Stimulated activated CD4-positive, alpha-beta T cell treated with anti-CD3 and anti-CD28 coated beads, Interleukin-12 subunit alpha, Interleukin-12 subunit beta, amount 100 ng/mL, for 24 hours (primary cell): ENCODE measurements at regions not wholly inside any gene's neighbourhood (a gene's known extent, or its start where the extent isn't known, plus 50 kb on each side); places are given as distances from the start of the nearest gene placed in this dataset.
"Not testable (repeated sequence)": the region's sequence is repeated elsewhere in the genome, so short reads cannot be mapped to it uniquely, and the experiment has no call there.

Experiments
- DNase-seq, 2 experiments: peaks; one replicate each; pipeline ENCODE4 v3.0.0-alpha.2; 2020; ENCODE audit warnings: low read depth in 2 of 2

DNA sequence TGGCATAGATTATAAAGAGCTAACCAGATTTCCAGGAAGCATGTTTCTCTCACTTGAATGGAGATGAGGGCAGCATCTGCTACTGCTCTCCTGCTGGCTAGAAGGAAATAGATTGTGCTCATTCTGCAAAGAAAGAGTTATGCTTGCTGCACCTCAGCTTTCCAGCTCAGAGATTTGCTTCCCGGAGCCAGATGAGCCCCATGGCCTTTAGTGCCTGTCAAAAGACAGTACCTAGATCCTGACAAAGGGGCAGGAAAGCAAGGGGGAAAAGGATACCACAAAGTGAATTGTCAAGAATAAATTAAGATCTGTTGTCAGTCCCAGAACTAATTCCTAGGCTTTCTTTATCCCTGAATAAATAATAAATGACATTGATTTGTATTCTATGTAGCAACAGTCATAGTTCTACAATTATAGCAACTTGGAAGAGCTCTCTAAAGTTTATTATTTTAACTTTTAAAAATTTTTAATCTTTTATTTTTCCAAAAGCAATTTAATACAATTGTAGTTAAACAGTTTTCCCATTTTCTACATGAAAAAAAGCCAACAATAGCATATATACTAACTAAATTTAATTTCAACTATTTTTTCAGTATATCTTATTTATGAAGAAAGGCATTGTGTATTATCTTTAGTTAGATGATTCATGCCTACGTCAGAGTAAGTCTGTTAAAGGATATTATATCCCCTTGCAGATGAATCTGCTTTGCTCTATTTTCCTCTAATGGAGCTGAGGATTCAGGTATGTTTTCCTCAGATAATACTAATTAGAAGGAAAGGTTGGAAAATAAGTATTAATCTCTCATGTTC is 306.1 kb upstream of the DDI1 start:
- DNase-seq: no peak

DNA sequence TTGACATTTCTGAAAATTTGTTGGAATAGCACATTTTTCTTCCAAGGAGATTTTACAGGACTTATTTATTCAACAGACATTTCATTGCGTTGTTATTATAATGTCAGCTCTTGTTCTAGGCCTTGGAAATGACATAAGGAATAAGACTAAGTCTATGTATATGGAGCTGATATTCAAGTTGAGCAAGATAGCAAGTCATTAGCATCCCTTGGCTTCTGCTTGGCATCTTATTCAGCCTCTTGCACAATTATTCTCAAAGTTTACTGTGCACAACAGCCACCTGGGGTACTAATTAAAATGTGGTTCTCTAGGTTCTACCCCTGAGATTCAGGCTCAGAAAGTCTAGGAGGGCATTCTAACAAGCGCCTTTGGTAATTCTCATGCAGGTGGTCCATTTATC is 304.8 kb upstream of the DDI1 start:
- DNase-seq: no peak

DNA sequence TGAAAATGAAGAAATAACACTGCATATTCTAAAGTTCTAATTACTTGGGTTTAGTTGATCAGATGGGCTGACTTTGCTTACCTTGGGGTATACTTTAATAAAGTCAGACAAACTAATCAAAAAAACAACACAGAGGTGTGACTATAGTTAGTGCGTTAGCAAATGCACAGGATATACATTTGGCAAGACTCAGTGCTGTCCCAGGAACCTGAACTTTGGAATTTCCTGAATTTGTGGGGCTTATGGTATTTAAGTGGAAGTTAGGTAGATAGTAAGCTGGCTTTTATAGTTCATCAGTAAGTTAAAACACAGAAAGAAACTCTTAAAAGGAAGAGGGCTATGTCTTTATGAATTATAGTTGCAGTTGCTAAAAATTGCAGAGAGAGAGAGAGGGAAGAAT is 302.6 kb upstream of the DDI1 start:
- DNase-seq: no peak

DNA sequence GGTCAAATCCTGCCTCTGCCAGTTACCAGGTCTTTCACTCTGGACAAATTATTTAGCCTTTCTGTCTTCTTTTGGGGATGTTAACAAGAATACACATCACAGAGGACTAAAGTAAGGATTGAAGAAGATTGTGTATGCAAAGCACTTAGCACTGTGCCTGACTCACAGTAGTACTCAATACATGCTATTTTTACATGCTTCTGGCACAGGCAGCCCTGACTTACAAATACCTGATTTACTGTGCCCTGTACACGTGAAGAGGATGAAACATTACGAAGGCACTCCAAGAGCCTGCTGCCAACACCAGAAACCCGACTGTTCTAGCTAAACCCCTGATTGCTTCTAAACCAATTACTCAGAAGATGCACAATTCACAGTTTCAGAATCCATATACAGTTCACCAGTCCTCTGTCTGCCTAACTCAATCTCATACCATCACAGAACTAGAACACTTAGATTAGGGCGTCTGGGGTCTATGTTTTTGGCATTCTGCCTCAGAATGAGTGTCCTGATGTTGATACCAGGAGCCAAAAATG is 300.9 kb upstream of the DDI1 start:
- DNase-seq: no peak

DNA sequence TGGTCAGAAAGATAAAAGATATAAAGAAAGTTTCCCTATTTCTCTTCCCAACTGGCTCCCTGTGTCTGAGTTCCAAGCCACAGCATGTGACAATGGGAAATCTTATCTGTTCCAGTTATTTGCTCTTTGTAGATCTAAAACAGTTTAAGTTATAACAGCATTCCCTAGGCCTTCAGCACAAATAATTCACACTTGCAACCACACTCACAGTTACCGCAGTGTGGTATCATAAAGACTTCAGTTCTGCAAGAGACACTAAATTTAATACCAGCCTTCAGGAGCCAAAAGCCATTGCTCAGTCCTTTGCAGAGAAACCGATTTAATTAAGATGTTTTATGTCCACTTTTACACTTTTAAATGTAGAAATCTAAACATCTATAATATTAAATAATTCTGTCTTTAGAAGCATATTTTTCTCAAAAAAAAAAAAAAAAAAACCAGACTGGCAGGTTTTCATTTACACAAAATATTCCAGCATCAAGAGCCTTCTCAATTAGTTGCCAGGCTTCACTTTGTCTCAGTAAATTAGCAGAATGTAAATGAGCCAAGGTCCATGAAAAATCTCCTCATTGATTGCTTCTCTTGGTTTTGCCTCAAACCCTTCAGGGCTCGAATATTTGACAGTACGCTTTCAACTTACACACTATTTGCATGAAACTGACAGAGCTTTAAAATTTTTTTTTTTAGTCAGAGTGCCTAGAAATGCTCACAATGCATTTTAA is 300.0 kb upstream of the DDI1 start:
- no peak for DNase-seq

DNA sequence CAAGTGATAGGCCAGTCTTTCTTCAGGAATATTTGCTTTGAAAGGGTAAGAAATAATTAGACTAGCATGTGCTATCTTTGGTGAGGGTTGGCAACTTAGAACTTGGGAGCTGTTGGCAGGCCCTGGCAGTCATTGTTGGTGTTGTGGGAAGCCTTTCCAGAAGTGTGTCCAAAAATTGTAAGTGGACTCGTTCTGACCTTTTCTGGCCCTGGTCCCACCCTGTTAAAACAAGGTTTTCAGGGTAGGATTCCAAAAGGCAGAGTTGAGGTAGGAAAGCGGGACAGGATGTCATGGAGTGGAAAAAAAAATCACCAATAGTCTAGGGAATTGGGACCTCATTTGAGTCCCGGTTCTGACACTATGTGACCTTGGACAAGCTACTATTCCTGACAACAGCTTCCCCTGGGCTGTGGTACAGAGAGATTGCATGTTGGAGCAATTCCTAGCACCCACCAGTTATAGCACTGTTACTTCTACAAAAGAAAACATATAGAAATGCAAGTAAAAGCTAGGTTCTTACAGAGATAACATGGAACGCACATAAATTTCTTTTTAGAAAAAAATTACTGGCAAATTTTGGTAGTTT is 299.3 kb upstream of the DDI1 start:
- no peak for DNase-seq

DNA sequence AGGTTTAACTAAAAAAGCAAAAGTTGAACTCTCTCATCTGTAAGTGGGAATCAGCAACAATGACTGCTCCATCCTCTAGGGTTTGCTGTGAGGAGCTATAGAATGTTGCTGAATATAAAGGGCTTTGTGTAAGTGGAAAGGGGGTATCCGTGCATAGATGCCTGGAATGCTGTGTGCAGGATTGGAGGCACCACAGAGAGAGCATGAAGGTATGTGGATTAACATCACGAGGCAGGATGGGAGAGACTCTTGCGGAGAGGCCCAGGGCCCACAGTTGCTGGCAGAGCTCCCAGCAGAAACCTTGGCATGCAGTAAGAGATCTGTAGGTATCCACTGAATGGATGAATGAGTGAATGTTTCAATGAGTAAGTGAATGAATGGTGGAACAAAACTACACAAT is 298.7 kb upstream of the DDI1 start:
- no peak for DNase-seq

DNA sequence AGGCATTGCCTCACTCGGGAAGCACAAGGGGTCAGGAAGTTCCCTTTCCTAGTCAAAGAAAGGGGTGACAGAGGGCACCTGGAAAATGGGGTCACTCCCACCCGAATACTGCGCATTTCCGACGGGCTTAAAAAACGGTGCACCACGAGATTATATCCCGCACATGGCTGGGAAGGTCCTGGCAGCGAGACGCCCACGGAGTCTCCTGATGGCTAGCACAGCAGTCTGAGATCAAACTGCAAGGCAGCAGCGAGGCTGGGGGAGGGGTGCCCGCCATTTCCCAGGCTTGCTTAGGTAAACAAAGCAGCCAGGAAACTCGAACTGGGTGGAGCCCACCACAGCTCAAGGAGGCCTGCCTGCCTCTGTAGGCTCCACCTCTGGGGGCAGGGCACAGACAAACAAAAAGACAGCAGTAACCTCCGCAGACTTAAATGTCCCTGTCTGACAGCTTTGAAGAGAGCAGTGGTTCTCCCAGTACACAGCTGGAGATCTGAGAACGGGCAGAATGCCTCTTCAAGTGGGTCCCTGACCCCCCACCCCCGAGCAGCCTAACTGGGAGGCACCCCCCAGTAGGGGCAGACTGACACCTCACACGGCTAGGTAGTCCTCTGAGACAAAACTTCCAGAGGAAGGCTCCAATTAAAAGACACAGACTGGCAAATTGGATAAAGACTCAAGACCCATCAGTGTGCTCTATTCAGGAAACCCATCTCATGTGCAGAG is 297.2 kb upstream of the DDI1 start:
- not testable (repeated sequence) for DNase-seq

DNA sequence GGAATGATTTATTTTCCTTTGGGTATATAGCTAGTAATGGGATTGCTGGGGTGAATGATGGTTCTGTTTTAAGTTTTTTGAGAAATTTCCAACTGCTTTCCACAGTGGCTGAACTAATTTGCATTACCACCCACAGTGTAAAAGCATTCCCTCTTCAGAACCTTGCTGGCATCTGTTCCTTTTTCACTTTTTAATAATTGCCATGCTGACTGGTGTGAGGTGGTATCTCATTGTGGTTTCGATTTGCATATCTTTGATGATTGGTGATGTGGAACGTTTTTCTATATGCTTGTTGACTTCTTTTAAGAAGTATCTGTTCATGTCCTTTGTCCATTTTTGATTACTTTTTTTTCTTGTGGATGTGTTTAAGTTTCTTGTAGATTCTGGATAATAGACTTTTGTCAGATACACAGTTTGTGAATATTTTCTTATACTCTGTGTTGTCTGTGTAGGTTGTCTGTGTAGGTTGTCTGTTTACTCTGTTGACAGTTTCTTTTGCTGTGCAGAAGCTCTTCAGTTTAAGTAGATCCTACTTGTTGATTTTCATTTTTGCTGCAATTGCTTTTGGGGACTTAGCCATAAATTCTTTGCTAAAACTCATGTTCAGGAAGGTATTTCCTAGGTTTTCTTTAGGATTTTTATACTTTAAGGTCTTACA is 291.8 kb upstream of the DDI1 start:
- no peak for DNase-seq

DNA sequence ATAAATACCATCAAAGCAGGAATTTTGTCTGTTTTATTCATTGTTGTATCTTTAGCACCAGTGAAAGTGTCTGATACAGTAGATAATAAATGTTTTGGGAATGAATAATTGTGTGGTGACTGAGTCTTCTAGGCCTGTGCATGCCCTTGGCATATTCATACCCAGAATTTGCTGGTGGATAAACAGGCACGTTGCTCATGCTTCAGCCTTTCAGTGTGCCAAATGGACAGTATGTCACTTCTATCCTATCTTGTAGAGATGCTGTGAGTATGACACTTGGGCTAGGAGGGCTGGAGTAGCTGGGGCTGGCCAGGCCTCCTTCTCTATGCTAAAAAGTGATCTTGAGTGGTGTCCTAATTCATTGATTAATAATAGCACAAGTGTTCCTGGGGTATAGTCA is 287.3 kb upstream of the DDI1 start:
- no peak for DNase-seq

DNA sequence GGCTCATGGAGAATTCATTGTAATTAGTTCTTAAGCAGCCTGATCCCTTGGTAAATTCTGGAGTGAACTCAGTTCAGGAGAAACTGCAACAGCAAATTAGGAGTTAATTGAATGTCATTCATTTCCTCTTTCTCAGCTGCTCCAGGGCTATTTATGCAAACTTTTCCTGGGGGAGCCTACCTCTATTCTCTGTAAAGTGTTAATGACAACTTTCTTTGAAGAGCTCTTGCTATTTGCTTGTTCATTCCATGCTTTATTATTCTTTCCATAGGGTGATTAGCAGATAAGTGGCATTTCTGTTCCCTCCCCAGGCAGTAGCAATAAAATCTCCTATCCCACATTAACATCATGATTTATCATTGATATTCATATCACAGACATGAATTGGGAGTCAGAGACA is 267.6 kb upstream of the DDI1 start:
- DNase-seq: no peak

DNA sequence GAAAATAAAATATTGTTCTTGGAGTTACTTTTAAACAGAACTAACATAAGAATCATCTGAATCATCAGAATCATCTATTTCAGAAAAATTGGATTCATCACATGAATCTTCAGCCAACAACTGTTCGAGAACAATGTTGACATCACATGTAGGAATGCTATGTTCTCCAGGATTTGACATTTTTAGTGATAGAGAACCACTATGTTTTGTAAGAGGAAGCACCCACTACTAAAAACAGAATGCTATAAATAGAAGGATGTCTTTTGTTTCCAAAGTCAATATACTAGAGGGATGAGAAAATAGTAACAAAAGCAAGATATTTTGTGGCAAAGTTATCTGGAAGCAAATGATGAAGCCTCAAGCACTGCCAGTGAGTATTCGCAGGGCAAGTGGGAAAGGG is 263.4 kb upstream of the DDI1 start:
- DNase-seq: no peak

DNA sequence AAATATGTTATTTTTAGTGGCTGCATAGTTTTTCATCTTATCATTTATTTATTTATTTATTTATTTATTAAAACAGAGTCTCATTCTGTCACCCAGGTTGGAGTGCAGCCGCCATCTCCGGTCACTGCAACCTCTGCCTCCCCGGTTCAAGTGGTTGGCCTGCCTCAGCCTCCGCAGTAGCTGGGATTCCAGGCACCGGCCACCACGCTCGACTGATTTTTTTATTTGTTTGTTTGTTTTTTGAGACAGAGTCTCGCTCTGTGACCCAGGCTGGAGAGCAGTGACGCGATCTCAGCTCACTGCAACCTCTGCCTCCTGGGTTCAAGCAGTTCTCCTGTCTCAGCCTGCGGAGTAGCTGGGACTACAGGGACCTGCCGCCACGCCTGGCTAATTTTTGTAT is 262.9 kb upstream of the DDI1 start:
- DNase-seq: no peak

DNA sequence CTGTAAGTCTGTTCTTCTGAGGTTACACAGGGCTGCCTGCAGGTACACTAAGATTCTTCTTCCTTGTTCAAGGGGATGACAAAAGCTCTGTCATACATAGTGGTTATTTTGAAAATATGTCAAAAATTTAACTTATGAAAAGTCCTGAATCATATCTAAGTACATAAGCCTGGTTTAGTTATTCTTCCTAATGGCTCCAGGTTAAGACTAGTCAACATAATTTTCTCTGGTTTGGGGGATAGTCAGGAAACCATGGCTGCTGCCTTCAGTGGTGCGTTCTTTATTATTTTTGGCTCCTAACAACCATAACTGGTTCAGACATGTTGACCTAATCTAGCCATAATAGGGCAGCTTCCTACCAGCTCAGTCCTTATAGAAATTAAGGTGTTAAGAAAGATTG is 257.4 kb upstream of the DDI1 start:
- DNase-seq: no peak

DNA sequence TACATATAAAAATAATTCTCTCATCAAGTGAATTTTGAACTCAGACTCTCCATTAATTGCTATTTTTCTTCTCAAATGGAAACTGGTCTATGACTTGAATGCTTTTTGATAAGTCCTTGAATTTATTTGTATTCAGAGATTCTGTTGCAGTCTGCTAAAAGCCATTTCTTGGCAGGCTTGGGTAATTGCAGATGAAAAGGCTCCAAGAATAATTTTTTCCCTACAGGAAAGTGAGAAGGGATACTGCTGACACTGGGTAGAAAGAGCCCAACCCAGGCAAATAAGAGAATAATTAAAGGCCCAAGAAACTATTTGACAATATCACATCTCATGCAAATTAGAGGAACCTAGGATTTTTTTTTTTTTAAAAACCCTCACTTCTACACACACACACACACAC is 246.5 kb upstream of the DDI1 start:
- no peak for DNase-seq

DNA sequence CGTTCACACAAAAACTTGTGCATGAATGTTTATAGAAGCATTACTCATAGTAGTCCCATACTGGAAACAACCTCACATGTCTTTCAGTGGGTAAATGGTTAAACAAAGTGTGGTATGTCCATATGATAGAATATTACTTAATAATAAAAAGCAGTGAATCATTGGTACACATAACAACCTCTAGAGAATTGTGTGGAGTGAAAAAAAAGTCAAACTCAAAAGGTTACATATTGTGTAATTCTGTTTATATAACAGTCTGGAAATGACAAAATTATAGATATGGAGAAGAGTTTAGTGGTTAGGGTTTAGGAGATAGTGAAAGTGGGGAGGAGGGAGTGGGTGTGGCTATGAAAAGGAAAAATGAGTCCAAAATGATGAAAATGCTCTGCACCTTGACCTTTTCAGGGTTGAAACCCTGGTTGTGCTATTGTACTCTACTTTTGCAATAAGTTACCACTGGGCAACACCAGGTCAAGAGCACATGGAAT is 243.4 kb upstream of the DDI1 start:
- no peak for DNase-seq

DNA sequence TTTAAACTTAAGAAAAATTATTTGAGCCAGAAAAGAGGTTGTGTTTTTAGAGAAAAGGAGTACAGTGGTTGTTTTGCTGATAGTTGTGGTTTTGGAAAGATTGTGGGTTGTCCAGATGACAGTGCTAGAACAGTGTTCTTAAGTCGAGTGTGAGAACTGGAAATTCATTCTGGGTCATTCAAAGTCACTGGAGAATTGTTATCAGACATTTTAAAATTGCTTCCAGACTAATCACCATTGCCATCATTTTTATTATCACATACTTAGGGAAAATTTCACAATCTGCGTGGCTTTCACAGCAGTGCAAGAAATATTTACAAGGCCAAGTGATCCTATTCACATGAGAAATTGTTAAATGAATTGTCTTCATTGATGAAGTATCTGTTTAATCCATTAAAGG is 242.2 kb upstream of the DDI1 start:
- DNase-seq: no peak

DNA sequence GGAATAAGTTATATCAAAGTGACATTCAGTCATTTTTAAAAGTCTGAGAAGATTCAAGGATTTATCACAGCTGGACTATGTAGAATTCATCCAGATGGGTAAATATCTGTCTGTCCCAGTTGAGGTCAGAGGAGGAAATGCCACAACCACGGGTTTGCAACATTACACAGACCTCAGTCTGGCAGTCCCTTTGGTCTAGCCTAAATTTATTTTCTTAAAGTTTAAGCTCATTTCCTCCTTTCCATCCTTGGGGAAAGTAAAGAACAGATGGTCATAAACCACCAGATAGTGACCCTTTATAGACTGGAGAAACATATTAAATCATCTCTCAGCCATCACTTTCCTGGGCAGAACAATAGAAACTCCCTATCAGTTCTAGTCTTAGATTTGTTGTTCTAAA is 238.4 kb upstream of the DDI1 start:
- DNase-seq: no peak

DNA sequence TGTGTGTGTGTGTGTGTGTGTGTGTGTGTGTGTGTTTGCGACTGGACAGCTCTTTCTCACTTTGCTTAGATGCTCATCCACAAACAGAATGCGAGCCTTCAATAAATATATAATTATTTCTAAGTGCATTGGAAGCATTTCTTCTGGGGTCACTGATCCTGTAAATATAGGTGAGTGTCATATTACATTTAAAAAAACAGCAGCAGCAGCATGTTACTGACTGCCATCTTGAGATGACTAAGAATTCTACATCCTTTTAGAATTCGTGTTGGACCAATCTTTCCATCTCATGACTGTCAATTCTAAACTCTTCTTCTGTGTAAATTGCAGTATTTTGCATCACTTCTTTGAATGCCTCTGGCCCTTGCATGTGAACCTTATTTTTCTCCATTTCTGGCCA is 238.0 kb upstream of the DDI1 start:
- no peak for DNase-seq

DNA sequence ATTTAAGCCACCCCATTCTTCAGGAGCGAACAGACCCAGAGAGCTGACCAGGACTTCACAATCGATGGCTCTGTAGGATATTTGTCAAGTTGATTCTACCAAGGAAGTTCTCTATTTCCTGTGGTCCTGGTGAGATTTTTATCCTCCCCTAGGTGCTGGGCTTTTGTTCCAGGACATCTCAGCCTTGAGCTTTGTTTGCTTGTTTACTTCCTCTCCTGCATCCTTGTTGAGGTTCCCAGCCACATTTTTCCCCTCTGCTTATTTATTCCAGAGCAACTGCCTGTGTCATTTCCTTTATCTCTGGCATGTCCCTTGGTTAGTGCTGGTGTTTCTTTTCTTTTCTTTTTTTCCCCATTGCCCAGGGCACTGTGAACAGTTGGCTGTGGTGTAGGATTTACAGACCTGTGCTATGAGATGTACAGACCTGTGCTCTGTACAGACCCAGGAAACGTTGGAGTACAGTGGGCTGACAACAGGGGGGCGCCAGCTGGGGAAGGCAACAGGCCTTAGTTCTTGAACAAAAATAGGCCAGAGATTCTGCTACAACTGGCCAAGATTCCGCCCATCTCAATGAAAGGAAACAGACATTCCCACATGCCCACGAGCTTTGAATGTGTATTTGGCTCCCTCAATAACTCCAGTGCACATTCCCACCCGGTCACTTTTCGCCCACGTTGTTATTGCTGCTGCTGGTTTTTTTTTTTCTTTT is 235.9 kb upstream of the DDI1 start:
- no peak for DNase-seq

DNA sequence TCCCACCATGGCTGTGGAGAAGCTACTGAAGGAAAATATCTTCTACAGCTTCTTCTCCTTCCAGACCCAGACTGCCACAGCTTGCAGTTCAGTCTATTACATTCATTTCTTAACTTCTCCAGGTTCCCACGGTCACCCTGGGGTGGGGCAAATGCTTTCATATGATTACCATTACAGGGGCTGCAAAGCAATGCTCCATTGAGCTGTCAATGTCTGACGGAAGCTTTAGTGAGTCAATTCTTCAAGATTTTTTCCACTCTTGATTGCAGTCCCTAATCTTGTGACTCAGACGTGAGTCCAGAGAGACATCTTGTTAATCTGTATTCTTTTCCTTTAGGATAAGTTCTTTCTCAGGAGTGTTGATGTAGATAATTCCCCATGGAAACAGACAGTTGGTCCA is 233.4 kb upstream of the DDI1 start:
- DNase-seq: no peak
